ENCODE measurements at regions not wholly inside any gene's neighbourhood (a gene's known extent, or its start where the extent isn't known, plus 50 kb on each side); places are given as distances from the start of the nearest gene placed in this dataset.

DNA sequence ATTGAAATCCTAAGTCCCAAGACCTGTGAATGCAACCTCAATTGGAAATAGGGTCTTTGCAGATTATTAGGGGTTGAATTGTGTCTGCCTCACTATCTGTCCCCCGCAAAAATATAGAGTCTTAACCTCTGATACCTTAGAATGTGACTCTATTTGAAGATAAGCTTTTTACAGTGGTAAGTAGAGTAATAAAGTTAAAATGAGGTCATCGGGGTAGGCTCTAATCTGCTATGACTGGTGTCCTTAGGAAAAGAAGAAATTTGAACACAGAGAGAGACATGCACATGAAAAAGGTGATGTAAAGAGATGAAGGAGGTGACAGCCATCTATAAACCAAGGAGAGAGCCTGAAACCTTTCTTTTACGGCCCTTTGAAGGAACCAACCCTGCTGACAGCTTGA is 287.1 kb upstream of the ADRA1B start:
- TF ChIP-seq, protein P1, sequence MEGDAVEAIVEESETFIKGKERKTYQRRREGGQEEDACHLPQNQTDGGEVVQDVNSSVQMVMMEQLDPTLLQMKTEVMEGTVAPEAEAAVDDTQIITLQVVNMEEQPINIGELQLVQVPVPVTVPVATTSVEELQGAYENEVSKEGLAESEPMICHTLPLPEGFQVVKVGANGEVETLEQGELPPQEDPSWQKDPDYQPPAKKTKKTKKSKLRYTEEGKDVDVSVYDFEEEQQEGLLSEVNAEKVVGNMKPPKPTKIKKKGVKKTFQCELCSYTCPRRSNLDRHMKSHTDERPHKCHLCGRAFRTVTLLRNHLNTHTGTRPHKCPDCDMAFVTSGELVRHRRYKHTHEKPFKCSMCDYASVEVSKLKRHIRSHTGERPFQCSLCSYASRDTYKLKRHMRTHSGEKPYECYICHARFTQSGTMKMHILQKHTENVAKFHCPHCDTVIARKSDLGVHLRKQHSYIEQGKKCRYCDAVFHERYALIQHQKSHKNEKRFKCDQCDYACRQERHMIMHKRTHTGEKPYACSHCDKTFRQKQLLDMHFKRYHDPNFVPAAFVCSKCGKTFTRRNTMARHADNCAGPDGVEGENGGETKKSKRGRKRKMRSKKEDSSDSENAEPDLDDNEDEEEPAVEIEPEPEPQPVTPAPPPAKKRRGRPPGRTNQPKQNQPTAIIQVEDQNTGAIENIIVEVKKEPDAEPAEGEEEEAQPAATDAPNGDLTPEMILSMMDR (IDR thresholded peaks at IDR 0.05), result no peak
- no peak for DNase-seq (ENCODE audit: low spot score)
- no peak for ATAC-seq (ENCODE audit: low FRiP score)

GRCh38 chr5:159630545-159630944 is 285.7 kb upstream of the ADRA1B start:
- no peak for DNase-seq (ENCODE audit: low spot score)
- ATAC-seq (ENCODE audit: low FRiP score), result no peak
- TF ChIP-seq, protein P1 (IDR thresholded peaks at IDR 0.05), result no peak

DNA sequence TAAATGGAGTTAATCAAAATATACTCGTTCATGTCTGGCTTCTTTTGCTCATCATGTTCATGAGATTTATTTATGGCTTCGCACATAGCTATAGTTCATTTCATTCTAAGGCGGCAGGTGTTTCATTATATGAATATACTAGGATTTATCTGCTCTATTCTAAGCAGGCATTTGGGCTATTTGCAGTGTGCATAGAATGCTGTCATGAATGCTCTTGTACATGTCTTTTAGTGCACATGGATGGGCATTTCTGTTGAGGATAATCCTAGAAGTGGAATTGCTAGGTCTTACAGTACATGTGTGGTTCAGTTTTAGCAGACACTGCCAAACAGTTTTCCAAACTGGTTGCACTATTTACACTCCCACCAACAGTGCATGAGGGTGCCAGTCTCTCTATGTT is 285.3 kb upstream of the ADRA1B start:
- TF ChIP-seq, protein P1 (IDR thresholded peaks at IDR 0.05), result no peak
- DNase-seq (ENCODE audit: low spot score) (no peak), ATAC-seq (ENCODE audit: low FRiP score) (no peak)

DNA sequence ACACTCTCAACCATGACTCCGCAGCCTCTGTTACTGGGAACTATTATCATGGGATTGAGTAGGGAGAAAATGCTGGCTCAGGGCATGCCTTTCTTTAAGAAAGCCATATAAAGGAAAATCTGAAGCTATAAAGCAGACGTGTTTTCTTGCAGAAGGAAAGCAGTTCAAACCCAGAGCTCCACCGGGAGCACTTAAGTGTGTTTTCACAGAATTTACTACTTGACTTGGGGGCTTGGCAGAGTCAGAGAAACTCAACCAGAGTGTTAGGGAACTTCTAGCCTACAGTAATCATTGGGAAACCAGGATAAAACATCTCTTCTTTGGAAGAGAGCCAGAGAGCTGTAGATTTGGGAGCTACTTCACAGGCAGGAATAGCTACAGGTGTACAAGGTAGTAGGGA is 283.4 kb upstream of the ADRA1B start:
- TF ChIP-seq, protein P1 (IDR thresholded peaks at IDR 0.05), result no peak
- ATAC-seq (ENCODE audit: low FRiP score), result no peak
- DNase-seq (ENCODE audit: low spot score), result no peak

- no peak for ATAC-seq (ENCODE audit: low FRiP score)
Observed at GRCh38 chr5:159638481-159638880, 277.8 kb upstream of the ADRA1B start.

DNA sequence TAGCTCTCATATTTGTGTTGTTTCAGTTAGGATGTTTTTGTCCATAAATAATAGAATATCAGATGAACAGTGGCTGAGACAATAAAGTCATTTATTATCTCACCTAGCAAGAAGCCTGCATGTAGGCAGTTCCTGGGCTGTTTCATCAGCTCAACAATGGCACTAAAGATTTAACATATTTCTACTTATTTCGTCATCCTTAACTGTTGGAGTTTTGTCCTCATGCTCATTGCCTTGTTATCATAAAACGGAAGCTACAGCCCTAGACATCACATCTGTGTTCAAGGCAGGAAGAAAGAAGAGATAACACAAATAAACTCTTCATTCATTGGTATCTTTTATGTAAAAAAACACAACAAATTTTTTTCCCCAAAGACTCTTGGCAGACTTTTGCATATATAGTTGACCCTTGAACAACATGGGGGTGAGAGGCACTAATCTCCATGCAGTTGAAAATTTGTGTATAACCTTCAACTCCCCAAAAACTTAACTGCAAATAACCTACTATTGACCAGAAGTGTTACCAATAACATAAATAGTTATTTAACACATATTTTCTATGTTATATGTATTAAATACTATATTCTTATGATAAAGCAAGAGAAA is 277.2 kb upstream of the ADRA1B start:
- TF ChIP-seq, protein P1 (IDR thresholded peaks at IDR 0.05), result no peak
- no peak for DNase-seq (ENCODE audit: low spot score)
- ATAC-seq (ENCODE audit: low FRiP score), result no peak

More at GRCh38 chr5:159638481-159638880, 277.8 kb upstream of the ADRA1B start:
- DNase-seq (ENCODE audit: low spot score), result no peak
- TF ChIP-seq, protein P1 (IDR thresholded peaks at IDR 0.05), result no peak

DNA sequence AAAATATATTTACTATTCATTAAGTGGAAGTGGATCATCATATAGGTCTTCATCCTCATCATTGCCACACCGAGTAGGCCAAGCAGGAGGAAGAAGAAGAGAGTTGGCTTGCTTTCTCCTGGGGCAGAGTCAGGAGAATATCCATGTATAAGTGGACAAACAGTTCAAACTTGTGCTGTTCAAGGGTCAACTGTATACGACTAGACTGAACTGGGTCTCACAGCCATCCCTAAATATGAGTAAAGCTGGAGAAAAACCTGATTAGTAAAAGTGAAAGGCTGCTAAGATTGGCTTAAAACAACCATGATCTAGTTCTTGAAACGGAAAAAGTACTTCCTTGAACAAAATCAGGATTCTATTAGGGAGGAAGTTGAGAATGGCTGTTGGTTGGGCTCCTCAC is 276.7 kb upstream of the ADRA1B start:
- TF ChIP-seq, protein P1 (IDR thresholded peaks at IDR 0.05), result no peak
- ATAC-seq (ENCODE audit: low FRiP score) (no peak), DNase-seq (ENCODE audit: low spot score) (no peak)
